ENCODE measurements at regions not wholly inside any gene's neighbourhood (a gene's known extent, or its start where the extent isn't known, plus 50 kb on each side); places are given as distances from the start of the nearest gene placed in this dataset.

DNA sequence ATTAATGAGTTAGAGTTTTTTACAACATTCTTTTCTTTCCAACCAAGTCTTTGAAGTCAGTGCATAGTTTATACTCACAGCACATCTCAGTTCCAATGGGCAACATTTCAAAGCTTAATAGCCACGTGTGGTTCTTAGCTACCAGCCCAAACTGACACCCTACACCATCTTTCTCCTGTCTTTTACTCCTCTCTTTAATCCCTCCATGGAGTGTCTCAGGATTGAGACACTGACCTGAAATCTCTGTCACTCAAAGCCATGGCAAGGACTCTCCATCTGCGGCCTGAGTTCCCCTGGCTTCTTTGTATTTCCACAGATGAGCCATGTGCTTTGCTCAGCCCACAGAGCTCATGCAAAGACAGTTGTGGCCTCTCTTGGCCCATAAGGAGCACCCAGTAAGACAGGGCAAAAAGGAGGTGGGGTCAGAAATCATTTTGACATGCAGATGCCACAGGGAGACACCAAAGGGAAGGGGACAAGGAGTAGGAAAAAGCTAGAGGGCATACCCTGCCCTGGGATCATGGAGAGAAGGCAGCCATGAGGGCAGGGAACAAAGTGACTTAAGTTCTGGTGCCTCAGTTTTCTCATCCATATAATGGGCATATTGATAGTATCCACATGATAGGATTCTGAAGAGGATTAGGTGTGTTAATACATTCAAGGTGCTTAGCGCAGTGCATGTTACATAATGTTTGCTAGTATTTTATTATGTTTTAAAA lies 493.6 kb upstream of the PROK2 start (continued):
- TF ChIP-seq, protein P1, sequence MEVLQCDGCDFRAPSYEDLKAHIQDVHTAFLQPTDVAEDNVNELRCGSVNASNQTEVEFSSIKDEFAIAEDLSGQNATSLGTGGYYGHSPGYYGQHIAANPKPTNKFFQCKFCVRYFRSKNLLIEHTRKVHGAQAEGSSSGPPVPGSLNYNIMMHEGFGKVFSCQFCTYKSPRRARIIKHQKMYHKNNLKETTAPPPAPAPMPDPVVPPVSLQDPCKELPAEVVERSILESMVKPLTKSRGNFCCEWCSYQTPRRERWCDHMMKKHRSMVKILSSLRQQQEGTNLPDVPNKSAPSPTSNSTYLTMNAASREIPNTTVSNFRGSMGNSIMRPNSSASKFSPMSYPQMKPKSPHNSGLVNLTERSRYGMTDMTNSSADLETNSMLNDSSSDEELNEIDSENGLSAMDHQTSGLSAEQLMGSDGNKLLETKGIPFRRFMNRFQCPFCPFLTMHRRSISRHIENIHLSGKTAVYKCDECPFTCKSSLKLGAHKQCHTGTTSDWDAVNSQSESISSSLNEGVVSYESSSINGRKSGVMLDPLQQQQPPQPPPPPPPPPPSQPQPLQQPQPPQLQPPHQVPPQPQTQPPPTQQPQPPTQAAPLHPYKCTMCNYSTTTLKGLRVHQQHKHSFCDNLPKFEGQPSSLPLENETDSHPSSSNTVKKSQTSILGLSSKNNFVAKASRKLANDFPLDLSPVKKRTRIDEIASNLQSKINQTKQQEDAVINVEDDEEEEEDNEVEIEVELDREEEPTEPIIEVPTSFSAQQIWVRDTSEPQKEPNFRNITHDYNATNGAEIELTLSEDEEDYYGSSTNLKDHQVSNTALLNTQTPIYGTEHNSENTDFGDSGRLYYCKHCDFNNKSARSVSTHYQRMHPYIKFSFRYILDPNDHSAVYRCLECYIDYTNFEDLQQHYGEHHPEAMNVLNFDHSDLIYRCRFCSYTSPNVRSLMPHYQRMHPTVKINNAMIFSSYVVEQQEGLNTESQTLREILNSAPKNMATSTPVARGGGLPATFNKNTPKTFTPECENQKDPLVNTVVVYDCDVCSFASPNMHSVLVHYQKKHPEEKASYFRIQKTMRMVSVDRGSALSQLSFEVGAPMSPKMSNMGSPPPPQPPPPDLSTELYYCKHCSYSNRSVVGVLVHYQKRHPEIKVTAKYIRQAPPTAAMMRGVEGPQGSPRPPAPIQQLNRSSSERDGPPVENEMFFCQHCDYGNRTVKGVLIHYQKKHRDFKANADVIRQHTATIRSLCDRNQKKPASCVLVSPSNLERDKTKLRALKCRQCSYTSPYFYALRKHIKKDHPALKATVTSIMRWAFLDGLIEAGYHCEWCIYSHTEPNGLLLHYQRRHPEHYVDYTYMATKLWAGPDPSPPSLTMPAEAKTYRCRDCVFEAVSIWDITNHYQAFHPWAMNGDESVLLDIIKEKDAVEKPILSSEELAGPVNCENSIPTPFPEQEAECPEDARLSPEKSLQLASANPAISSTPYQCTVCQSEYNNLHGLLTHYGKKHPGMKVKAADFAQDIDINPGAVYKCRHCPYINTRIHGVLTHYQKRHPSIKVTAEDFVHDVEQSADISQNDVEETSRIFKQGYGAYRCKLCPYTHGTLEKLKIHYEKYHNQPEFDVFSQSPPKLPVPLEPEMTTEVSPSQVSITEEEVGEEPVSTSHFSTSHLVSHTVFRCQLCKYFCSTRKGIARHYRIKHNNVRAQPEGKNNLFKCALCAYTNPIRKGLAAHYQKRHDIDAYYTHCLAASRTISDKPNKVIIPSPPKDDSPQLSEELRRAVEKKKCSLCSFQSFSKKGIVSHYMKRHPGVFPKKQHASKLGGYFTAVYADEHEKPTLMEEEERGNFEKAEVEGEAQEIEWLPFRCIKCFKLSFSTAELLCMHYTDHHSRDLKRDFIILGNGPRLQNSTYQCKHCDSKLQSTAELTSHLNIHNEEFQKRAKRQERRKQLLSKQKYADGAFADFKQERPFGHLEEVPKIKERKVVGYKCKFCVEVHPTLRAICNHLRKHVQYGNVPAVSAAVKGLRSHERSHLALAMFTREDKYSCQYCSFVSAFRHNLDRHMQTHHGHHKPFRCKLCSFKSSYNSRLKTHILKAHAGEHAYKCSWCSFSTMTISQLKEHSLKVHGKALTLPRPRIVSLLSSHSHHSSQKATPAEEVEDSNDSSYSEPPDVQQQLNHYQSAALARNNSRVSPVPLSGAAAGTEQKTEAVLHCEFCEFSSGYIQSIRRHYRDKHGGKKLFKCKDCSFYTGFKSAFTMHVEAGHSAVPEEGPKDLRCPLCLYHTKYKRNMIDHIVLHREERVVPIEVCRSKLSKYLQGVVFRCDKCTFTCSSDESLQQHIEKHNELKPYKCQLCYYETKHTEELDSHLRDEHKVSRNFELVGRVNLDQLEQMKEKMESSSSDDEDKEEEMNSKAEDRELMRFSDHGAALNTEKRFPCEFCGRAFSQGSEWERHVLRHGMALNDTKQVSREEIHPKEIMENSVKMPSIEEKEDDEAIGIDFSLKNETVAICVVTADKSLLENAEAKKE (CRISPR knock-in tag; IDR thresholded peaks at IDR 0.05) = no peak
- TF ChIP-seq POLR2AphosphoS5 (IDR thresholded peaks at IDR 0.05; ENCODE audit: low read depth) = no peak
- TF ChIP-seq, protein P2, sequence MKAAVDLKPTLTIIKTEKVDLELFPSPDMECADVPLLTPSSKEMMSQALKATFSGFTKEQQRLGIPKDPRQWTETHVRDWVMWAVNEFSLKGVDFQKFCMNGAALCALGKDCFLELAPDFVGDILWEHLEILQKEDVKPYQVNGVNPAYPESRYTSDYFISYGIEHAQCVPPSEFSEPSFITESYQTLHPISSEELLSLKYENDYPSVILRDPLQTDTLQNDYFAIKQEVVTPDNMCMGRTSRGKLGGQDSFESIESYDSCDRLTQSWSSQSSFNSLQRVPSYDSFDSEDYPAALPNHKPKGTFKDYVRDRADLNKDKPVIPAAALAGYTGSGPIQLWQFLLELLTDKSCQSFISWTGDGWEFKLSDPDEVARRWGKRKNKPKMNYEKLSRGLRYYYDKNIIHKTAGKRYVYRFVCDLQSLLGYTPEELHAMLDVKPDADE (IDR thresholded peaks at IDR 0.05) = no peak
- no peak for TF ChIP-seq EZH2 (IDR thresholded peaks at IDR 0.05; ENCODE audit: low read depth, unreplicated experiment)
- no peak for TF ChIP-seq JUNB (IDR thresholded peaks at IDR 0.05; ENCODE audit: unreplicated experiment)
- no peak for TF ChIP-seq NANOG (IDR thresholded peaks at IDR 0.05; ENCODE audit: borderline replicate concordance)

DNA sequence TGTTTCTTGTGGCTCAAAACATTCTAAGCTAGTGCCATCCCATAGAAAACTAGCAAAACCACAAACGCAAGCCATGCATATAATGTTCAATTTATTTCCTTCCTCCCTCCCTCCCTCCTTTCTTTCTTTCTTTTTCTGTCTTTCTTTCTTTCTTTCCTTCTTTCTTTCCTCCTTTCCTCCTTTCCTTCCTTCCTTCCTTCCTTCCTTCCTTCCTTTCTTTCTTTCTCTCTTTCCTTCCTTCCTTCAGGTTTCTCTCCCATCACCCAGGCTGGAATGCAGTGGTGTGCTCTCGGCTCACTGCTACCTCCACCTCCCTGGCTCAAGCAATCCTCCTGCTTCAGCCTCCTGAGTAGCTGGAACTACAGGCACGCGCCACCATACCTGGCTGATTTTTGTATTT lies 492.8 kb upstream of the PROK2 start:
- Mint-ChIP-seq H3K27me3 (ENCODE audit: insufficient read depth, low read depth, poor library complexity) (peaks cover 7% of the 10 kb centered on the region), H3K36me3 (ENCODE audit: low read depth) (no peaks in the 10 kb centered on the region), H3K9me3 (no peaks in the 10 kb centered on the region; the same call in 2 of the 3 replicates), H3K4me1 (peaks cover 20% of the 10 kb centered on the region), H3K4me3 (no peak overlapping the region), H3K27ac (no peak overlapping the region)
- Histone ChIP-seq H3F3A (replicated peaks; ENCODE audit: low read depth) (no peaks in the 10 kb centered on the region), H4K20me1 (replicated peaks; ENCODE audit: insufficient read depth) (no peaks in the 10 kb centered on the region), H3K9me2 (ENCODE audit: insufficient read depth) (peaks cover 13% of the 10 kb centered on the region; the same call in 1 of the 2 replicates), H3K36me3 (ENCODE audit: insufficient read depth) (no peaks in the 10 kb centered on the region), H3K4me2 (no peak overlapping the region), H3K79me2 (replicated peaks; ENCODE audit: insufficient read depth) (no peaks in the 10 kb centered on the region), H3K4me3 (no peak overlapping the region), H2AFZ (no peak overlapping the region), H3K27me3 (ENCODE audit: insufficient read depth) (no peaks in the 10 kb centered on the region), H3K4me1 (ENCODE audit: insufficient read depth) (no peaks in the 10 kb centered on the region), H3K27ac (ENCODE audit: low read depth) (no peak overlapping the region)
- ATAC-seq = no peak
- DNase-seq (ENCODE audit: low spot score) = no peak
- TF ChIP-seq, protein P3, sequence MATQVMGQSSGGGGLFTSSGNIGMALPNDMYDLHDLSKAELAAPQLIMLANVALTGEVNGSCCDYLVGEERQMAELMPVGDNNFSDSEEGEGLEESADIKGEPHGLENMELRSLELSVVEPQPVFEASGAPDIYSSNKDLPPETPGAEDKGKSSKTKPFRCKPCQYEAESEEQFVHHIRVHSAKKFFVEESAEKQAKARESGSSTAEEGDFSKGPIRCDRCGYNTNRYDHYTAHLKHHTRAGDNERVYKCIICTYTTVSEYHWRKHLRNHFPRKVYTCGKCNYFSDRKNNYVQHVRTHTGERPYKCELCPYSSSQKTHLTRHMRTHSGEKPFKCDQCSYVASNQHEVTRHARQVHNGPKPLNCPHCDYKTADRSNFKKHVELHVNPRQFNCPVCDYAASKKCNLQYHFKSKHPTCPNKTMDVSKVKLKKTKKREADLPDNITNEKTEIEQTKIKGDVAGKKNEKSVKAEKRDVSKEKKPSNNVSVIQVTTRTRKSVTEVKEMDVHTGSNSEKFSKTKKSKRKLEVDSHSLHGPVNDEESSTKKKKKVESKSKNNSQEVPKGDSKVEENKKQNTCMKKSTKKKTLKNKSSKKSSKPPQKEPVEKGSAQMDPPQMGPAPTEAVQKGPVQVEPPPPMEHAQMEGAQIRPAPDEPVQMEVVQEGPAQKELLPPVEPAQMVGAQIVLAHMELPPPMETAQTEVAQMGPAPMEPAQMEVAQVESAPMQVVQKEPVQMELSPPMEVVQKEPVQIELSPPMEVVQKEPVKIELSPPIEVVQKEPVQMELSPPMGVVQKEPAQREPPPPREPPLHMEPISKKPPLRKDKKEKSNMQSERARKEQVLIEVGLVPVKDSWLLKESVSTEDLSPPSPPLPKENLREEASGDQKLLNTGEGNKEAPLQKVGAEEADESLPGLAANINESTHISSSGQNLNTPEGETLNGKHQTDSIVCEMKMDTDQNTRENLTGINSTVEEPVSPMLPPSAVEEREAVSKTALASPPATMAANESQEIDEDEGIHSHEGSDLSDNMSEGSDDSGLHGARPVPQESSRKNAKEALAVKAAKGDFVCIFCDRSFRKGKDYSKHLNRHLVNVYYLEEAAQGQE (IDR thresholded peaks at IDR 0.05; ENCODE audit: unreplicated experiment) = no peak
- no peak for TF ChIP-seq ZNF114 (CRISPR knock-in tag; IDR thresholded peaks at IDR 0.05)
- TF ChIP-seq, protein P4, sequence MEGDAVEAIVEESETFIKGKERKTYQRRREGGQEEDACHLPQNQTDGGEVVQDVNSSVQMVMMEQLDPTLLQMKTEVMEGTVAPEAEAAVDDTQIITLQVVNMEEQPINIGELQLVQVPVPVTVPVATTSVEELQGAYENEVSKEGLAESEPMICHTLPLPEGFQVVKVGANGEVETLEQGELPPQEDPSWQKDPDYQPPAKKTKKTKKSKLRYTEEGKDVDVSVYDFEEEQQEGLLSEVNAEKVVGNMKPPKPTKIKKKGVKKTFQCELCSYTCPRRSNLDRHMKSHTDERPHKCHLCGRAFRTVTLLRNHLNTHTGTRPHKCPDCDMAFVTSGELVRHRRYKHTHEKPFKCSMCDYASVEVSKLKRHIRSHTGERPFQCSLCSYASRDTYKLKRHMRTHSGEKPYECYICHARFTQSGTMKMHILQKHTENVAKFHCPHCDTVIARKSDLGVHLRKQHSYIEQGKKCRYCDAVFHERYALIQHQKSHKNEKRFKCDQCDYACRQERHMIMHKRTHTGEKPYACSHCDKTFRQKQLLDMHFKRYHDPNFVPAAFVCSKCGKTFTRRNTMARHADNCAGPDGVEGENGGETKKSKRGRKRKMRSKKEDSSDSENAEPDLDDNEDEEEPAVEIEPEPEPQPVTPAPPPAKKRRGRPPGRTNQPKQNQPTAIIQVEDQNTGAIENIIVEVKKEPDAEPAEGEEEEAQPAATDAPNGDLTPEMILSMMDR (conservative IDR thresholded peaks at IDR 0.05; ENCODE audit: low read depth in 2 of 2) = no peak
